HG03108 (cell line): ENCODE measurements at regions not wholly inside any gene's neighbourhood (a gene's known extent, or its start where the extent isn't known, plus 50 kb on each side); places are given as distances from the start of the nearest gene placed in this dataset.

Experiments used
- ATAC-seq: cut with Tn5 transposase; IDR thresholded peaks from one replicate; pipeline ENCODE4 v1.9.1; 2021; ENCODE audit warnings: moderate library complexity; ENCODE audit not compliant: unreplicated experiment

GRCh38 chr2:187274146-187274545, 173.9 kb downstream of the CALCRL start:
- ATAC-seq = no peak

GRCh38 chr2:187272255-187272654, 175.8 kb downstream of the CALCRL start:
- ATAC-seq = no peak

GRCh38 chr2:187271825-187272224, 176.2 kb downstream of the CALCRL start:
- no peak for ATAC-seq

- no peak for ATAC-seq
Measured at GRCh38 chr2:187266645-187267044, 181.4 kb downstream of the CALCRL start.

- ATAC-seq = no peak
Measured at GRCh38 chr2:187266147-187266546, 181.9 kb downstream of the CALCRL start.

- ATAC-seq = no peak
Measured at GRCh38 chr2:187264612-187265011, 183.4 kb downstream of the CALCRL start.

- no peak for ATAC-seq
Measured at GRCh38 chr2:187263675-187264560, 184.1 kb downstream of the CALCRL start.

- no peak for ATAC-seq
Measured at GRCh38 chr2:187261705-187262104, 186.3 kb downstream of the CALCRL start.

- no peak for ATAC-seq
Measured at GRCh38 chr2:187252063-187252462, 196.0 kb downstream of the CALCRL start.

- ATAC-seq = no peak
Measured at GRCh38 chr2:187250137-187250536, 197.9 kb downstream of the CALCRL start.

GRCh38 chr2:187233811-187234210, 214.2 kb downstream of the CALCRL start:
- no peak for ATAC-seq

- ATAC-seq = no peak
Measured at GRCh38 chr2:187232749-187233148, 215.3 kb downstream of the CALCRL start.

- ATAC-seq = no peak
Measured at GRCh38 chr2:187230088-187230487, 218.0 kb downstream of the CALCRL start.

GRCh38 chr2:187228986-187229385, 219.1 kb downstream of the CALCRL start:
- no peak for ATAC-seq

GRCh38 chr2:187224989-187225388, 223.1 kb downstream of the CALCRL start:
- no peak for ATAC-seq

GRCh38 chr2:187220071-187220470, 228.0 kb downstream of the CALCRL start:
- ATAC-seq = no peak

- no peak for ATAC-seq
Measured at GRCh38 chr2:187215532-187216240, 232.4 kb downstream of the CALCRL start.

GRCh38 chr2:187214306-187214705, 233.7 kb downstream of the CALCRL start:
- no peak for ATAC-seq

GRCh38 chr2:187213798-187214197, 234.3 kb downstream of the CALCRL start:
- ATAC-seq = no peak

GRCh38 chr2:187210726-187211125, 237.3 kb downstream of the CALCRL start:
- ATAC-seq = no peak

- no peak for ATAC-seq
Measured at GRCh38 chr2:187208199-187208785, 239.8 kb downstream of the CALCRL start.

GRCh38 chr2:187207126-187207525, 240.9 kb downstream of the CALCRL start:
- ATAC-seq = no peak
